ENCODE measurements at regions not wholly inside any gene's neighbourhood (a gene's known extent, or its start where the extent isn't known, plus 50 kb on each side); places are given as distances from the start of the nearest gene placed in this dataset.
"Not testable (repeated sequence)": the region's sequence is repeated elsewhere in the genome, so short reads cannot be mapped to it uniquely, and the experiment has no call there.

DNA sequence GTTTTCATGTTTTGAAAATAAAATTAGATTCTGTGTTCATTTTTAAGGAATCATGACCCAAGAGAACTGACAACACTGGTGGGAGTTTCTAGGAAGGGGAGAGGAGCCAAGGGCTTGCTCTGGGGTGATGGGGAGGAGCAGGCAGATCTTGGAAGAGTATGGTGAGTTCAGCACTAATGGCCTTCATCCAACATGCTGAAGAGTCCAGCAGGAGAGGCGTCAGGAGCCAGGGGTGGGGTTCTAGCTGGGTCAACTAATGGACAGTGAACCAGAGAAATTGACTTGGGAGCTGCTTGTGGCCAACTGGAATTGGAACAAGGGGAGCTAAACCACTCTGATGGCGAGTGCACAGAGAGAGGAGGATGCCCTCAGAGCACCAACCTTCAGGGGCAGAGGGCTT, 107.1 kb downstream of the MRPL14 start:
- H3K27ac ChIP-seq: no peak overlapping the region
- DNase-seq (ENCODE audit: low read depth, low spot score): no peak

DNA sequence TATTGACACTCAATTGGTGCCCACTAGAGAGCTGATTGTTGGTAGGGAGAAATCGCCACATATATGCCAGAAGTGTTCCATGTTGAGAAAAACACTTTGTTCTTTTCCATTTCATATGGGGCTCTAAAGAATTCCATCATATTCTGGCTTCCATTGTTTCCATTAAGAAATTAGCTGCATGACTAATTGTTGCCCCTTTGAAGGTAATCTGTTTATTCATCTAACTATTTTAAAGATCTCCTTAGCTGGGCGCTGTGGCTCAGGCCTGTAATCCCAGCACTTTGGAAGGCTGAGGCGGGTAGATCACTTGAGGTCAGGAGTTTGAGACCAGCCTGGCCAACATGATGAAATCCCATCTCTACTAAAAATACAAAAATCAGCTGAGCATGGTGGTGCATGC, 109.9 kb downstream of the MRPL14 start:
- not testable (repeated sequence) for DNase-seq (ENCODE audit: low read depth, low spot score); H3K27ac ChIP-seq

DNA sequence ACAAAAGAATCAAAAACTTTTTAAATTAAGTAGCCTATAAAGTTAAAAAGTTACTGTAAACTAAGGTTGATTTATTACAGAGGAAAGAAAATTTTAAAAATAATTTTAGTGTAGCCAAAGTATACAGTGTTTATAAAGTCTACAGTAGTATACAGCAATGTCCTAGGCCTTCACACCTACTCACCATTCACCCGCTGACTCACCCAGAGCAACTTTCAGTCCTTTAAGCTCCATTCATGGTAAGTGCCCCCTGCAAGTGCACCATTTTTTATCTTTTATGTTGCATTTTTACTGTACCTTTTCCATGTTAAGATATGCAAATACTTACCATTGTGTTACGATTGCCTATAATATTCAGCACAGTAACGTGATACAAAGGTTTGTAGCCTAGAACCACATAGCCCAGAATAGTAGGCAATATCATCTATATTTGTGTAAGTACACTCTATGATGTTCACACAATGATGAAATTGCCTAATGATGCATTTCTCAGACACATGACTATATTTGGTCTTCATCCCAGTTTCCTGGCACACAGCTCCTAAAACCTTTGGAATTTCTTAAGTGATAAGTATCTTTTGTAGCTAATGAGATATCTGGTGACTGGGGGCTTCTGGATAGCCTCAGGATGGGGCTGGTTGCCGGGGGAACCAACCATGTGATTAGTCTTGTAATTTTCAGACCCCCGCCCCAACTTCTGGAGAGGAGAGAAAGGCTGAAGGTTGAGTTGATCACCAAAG, 111.0 kb downstream of the MRPL14 start:
- no peak overlapping the region for H3K27ac ChIP-seq
- no peak for DNase-seq (ENCODE audit: low read depth, low spot score)

DNA sequence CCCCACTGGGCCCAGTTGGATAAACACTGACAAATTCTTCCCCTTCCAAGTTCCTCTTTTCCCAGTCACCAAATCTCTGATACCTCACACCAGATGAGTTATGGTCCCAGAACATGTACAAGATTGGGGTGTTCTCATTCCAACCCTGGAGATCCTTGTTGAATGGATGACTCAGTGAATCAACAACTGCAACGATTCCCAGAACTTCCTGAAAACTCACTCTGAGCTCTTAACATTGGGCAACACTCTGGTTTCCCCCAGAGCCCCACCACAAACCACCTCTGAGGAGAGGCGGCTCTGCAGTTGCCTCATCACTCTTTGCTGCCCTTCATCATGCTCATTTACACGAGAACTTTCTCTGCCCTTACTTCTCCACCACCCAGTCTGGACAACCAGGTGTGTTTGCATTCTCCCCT, 115.2 kb downstream of the MRPL14 start:
- peak overlapping the region; percentile 79 for H3K27ac ChIP-seq
- DNase-seq (ENCODE audit: low read depth, low spot score): peak; percentile 74

DNA sequence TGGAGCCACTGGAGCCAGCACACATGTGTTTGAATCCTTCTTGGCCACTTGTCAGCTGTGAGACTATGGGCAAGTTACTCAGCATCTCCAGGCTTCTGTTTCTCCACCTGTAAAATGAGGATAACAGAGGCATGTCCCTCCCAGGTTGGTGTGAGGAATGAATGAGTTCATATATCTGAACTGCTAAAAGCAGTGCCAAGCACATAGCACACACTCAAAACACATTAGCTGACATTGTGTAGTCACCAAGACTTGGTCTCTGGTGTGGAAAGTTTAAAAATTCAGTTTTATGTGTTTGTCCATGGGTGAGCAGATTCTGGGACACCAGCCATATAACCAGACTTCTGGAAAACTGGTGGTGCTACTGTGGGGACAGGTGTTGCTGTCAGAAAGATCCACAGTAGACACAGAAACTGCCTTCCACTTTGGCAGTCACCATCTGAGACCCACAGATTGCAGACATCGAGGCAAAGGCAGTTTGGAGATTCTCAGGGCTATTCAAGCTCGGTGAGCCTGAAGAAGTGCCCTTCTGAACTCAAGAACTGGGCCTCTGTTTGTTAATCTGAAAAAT, 115.8 kb downstream of the MRPL14 start:
- peak overlapping the region; percentile 79 for H3K27ac ChIP-seq
- DNase-seq (ENCODE audit: low read depth, low spot score): no peak

DNA sequence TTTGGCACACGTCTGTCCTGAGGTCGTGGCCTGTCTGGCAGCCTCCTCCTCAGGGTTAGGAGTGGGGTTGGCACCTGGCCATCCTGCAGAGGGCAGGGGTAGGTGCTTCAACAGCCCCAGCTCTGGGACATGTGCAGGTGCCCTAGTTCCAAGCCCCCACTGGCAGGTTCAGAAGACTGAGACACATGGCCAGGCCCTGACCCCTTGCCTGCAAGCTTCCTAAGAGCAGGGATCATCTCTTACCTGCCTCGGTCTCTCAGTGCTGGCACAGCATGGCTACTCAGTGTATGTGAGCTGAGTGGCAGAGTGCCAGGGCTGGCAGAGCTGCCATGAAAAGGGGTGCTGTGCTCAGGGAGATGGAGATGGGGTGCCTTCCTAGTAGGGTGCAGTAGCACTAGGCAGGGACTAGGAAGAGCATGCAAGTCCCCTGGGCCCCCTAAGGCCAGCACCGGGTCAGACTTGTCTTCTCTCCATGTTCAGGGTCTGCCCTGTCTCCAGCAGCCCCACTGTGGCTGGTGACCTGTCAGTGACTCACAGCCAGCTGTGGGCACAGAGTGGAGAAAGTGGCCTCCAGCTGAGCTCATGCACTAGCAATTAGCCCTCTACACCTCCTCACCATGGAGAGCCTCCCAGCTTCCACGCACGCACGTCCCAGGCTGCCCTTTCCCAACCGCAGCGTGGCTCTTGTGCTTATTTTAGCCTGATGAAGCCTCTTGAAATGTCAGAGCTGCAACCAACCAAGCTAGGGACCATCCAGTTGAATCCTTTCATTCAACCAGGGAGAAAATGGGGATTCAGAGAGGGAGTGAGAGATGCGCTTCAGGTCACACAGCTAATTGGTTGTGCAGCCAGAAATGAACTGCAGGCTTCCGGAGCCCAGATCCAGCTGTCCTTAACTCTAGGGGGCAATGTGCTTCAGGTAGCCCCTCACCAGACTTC, 116.6 kb downstream of the MRPL14 start:
- H3K27ac ChIP-seq: peak overlapping the region; percentile 79
- no peak for DNase-seq (ENCODE audit: low read depth, low spot score)

DNA sequence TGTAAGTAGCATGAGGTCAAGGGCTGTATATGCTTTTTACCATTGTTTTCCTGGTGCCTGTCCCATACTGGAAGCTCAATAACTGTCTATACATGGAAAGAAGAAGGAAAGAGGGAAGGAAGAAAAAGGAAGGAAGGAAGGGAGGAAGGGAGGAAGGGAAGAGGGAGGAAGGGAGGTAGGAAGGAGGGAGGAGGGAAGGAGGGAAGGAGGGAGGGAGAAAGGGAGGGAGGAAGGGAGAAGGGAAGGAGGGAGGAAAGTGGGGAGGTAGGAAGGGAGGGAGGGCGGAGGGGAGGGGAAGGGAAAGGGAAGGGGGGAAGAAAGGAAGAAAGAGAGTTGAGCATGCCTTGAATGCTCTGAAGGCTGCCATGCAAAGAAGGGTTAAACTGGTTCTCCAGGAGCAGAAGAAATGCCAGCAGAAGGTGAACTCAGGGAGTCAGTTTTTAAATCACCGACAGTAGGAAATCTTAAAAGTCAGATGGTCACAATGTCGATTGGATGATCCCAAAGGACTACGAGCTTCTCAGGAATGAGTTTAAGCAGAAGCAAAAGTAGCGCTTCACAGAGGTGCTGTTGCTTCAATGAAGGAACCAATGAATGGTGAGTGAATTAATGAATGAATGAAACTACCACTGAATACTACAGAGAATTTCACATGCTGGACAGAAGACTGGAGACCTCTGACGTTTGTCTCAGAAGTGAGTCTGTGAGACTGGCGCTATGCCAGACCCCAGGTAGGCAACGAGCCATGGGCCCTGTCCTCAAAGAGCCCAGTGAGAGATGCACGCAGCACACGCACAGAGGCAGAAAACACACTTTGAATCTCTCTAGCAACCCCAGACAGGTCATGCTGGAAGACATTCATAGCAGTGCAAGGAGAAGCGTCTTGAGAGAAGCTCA, 117.6 kb downstream of the MRPL14 start:
- DNase-seq (ENCODE audit: low read depth, low spot score): no peak
- no peak overlapping the region for H3K27ac ChIP-seq

DNA sequence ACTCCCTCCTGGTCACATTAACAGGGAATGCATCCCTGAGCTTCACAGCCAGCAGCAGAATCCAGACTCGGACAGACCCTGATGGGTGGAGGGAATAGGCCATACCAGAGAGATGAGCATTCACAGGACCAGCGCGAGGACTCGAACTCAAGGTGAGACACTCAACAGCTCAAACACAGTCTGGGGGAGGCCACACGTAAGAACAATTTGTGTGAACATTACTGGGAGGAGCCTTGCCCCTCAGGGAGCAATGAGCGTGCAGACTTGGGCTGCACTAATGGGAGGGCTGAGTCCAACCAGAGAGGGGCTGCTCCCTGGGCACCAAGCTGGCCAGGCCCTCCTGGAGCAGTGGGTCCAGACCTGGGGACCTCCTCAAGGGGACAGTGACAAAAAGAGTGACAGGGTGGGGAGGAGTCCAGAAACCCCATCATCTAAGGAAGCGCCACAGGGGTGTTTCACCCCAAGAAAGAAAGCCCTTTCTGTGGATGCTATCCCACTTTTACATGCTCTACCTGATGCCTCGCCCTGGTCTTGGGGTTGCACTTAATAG, 118.4 kb downstream of the MRPL14 start:
- DNase-seq (ENCODE audit: low read depth, low spot score): no peak
- no peak overlapping the region for H3K27ac ChIP-seq

DNA sequence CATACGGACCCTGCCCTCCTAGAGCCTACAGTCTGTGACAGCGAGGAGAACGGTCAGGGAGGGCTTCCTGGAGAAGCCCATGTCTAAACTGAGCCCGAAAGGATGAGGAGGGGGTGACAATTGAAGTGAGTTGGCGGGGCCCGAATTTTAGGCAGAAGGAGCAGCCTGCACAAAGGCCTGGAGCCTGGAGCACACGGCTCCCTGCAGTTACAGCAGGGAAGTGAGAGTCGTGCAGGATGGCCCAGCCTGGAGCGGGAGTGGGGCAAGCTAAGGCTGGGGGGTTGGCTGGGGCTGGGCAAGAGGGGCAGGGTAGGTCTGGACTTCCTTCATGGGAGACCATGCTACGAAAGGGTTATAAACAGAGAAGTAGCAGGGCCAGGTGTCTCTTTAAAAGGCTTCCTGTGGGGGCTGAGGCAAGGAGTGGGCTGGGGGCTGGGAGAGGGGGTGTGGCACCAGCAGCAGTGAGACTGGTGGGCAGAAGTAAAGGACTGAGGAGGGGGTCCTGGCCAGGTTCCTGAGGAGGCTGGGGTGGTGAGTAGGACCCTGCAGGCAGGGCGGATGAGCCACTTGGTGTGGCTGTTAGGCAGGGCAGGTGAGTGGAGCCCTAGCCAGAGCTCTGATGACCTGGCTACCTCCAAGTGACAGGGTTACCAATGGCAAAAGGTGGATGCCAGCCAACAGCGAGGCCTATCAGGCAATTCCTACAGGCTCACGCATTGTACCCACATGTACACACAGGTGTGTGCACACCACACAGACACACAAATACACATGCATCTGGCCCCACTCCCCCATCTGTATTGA, 119.2 kb downstream of the MRPL14 start:
- H3K27ac ChIP-seq: no peak overlapping the region
- DNase-seq (ENCODE audit: low read depth, low spot score): no peak

DNA sequence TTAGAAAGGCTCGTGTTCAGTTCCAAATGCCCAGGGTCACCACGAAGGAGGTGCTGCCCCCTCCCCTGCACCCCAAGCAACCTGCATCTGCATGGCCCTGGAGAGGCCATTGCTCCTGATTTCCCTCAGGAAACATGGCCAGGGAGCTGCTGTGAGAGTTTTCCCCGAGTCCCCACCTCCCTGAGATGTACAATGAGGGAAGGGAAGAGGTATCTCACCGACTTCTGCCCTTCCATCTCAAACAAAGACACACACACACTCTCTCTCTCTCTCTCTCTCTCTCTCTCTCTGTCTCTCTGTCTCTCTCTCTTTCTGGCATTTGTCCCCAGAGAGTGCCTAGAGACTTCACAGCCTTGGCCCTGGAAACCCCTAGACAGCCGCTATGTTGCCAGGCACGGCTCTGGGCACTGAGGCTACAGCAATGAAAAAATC, 120.4 kb downstream of the MRPL14 start:
- no peak for DNase-seq (ENCODE audit: low read depth, low spot score)
- no peak overlapping the region for H3K27ac ChIP-seq

DNA sequence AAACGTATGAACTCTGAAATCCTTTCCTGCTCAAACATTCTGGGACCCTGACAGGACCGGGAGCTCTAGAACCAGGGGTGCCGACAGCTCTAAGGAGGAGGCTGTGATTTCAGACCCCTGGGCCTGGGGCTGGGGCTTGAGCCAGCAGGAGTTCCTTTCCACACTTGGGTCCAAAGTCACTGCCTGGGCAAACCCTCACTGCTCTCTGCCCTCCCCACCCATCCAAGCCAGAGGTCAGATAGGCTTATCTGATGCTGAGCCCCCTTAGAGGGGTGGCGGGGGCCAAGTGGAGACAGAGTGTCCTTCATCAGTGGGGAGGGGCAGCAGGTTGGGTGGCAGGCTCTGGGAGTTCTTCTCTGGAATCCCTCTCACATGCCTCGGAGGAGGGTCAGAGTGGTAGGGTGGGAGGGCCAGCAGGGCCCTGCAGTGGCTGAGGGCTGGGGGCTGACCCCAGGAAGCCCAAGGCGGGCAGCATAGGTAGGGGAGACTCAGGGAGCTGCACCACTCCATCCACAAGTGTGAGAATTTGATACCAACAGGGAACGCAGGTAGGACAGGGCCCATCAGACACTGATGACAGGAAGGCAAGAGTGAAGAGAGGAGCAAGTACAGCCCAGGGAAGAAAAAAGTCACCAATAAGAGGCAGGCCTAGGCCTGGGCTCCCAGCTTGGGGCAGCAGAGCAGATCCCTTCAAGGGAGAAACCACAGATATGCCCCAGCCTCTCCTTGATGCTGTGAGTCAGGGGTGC, 121.0 kb downstream of the MRPL14 start:
- no peak for DNase-seq (ENCODE audit: low read depth, low spot score)
- H3K27ac ChIP-seq: no peak overlapping the region

DNA sequence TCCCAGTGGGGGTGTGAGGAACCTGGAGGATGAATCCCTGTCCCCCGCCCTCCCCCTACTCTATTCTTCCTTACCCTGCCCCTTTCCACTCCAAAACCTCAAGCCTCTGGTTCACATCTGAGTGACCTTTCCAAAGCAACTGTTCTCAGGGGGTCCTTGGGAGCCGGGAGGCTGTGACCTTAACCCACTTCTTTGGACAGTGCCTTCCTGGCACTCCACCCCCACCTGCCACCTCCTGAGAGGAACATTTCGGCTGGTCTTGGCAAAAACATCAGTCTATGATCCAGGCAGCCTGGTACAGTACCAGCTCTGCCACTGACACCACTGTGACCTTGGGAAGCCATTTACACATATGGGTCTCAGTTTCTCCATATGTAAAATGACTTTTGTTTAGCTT, 121.7 kb downstream of the MRPL14 start:
- no peak for DNase-seq (ENCODE audit: low read depth, low spot score)
- H3K27ac ChIP-seq: no peak overlapping the region

DNA sequence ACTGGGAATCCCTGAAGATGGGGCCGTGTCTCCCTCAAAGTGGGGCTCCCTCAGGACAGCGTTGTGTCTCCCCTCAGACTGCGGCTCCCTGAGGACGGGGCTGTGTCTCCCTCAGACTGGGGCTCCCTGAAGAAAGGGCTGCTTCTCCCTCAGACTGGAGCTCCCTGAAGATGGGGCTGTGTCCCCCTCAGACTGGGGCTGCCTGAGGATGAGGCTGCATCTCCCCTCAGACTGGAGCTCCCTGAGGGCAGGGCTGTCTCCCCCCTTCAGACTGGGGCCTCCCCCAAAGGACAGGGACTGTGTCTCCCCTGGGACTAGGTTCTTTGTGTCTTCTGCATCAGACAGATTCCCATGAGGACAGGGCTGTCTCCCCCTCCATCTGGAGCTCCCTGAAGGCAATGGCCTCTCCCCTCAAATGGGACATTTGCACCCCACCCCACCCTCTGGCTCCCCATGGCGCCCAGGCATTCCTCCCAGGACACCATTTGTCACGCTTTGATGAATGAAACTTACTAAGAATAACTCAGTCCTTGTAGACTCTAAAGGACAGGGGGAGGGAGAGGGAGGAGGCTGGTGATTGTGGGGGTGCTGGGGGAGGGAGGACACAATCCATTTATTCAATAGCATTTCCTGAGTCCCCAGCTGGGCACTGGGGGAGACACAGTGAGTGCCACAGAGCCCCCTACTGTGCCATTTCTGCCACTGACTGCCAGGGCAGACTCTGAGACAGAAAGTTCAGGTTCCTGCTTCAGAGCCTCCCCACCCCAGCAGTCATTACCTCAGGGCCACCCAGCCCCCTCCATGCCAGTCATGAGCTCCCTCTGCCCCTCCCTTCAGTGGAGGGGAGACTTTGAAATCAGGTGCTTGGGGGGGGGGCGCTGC, 122.4 kb downstream of the MRPL14 start:
- H3K27ac ChIP-seq: no peak overlapping the region
- no peak for DNase-seq (ENCODE audit: low read depth, low spot score)

DNA sequence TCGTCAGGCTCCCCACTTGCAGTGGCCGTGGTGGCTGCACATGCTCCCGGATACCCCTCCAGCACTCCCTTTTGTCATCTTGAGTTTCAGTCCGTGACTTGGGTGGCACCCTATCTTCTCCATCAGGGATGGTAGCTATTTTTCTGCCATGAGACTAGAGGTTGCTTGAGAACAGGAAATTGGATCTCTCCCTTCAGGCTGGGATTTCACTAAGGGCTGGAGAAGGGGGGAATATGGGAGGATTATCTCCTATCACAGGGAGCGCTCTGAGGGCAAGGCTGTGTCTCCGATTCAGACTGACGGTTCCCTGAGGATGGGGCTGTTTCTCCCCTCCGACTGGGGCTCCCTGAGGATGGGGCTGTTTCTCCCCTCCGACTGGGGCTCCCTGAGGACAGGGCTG, 123.1 kb downstream of the MRPL14 start:
- no peak overlapping the region for H3K27ac ChIP-seq
- DNase-seq (ENCODE audit: low read depth, low spot score): no peak

DNA sequence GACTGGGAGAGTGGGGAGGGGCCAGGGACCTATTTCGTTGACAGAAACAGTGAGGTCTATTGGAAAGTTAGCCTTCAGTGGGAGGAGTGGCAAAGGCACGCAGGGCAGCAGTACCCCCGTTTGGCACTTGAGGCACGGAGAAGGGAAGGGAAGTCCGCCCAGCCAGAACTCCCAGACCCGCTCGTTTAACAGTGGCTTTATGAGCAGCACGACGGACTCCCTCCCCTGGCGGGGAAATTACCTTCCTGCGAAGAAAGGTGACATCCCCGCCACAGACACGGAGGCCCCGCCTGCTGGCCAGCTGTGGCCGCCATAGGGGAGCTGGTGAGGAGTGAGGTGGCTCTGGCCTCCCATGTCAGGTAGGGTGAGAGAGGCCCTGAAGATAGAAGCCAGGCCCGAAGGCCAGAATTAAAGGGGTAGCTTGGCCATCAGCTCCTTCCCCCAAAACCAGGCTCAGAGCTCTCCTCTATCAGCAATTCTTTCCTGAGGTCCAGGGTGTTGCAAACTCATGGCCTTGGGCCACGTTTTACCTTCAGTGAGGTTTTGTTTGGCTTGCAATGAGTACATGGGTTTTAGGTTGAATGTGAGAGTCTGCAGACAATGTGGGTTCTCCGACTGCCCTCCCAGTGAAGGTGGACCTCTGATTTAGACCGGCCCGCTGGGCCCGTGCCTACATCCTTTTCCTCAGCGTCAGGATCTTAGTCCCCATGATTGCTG, 123.7 kb downstream of the MRPL14 start:
- no peak overlapping the region for H3K27ac ChIP-seq
- no peak for DNase-seq (ENCODE audit: low read depth, low spot score)

DNA sequence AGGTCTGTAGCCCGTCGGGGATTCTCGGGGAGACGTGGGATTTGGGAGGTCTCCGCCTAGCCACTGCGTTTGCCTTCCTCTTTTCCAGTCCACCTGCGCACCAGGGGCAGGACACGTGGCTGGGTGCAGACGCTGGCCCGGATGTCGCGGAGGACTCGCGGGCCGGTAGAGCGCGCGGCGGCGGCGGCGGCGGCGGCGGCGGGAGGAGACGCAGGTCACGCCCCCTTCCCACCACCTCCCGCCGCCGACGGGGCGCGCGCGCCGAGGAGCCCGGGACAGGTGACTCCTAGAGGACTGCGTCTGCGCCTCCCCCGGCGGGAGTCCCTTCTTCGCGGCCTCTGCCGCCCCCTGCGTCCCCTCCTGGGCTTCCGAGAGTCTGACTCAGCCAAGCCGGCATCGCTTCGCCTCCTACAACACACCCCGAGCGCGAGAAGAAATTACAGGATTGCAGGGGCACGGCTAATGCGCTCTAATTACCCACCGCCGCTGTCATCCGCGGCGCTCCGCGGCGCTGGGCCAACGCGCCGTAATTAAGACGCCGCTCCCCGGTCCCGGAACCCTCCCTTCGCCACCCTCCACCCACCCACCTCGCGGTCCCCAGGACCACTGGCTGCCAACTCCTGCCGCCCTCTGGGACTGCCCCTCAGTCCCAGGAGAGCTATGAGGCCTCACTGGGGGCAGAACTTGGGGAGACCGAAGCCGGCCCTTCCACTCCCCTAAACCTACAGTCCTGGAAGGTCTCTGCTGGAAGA, 124.5 kb downstream of the MRPL14 start:
- no peak for DNase-seq (ENCODE audit: low read depth, low spot score)
- peak overlapping the region; percentile 20 for H3K27ac ChIP-seq
